GM18498 (cell line): ENCODE measurements at regions not wholly inside any gene's neighbourhood (a gene's known extent, or its start where the extent isn't known, plus 50 kb on each side); places are given as distances from the start of the nearest gene placed in this dataset.

Source experiments
- ATAC-seq: cut with Tn5 transposase; IDR thresholded peaks from one replicate; pipeline ENCODE4 v1.9.1; 2021; ENCODE audit warnings: mild to moderate bottlenecking, moderate library complexity; ENCODE audit not compliant: unreplicated experiment

DNA sequence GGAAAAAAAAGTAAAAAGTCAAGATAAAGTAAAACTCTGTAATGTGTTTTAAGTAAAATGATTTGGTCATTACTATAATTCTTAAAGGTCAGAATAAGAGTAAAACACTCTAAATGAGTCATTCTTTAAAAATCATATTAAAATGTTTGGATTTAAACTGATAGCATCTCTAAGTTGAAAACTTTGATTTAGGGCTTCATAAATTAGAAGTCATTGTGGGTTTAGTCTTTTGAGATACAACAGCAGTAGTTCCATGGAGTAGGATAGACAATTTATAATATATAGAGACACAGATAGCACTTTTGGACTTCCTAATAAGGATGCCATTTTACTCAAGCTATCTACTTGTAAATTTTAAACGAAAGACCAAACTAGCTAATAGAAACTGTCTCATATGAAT, 77.1 kb upstream of the PABPC4L start:
- ATAC-seq = no peak

DNA sequence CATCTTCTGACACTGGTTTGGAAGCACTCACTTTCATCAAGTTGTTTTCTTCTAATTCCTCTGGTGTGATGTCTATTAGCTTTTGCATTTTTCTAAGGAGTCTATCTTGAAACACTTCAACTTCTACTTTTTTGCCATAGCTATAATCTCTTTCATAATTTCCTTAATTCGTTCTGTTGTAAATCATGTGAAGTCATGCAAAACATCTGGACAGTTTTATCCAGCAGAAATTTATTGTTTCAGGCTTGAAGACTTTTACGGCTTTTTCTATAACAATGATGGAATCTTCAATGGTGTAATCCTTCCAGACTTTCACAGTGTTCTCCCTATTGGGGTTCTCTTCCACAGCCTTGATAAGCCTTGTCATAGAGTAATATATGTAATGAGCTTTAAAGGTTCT, 74.9 kb upstream of the PABPC4L start:
- ATAC-seq = no peak

DNA sequence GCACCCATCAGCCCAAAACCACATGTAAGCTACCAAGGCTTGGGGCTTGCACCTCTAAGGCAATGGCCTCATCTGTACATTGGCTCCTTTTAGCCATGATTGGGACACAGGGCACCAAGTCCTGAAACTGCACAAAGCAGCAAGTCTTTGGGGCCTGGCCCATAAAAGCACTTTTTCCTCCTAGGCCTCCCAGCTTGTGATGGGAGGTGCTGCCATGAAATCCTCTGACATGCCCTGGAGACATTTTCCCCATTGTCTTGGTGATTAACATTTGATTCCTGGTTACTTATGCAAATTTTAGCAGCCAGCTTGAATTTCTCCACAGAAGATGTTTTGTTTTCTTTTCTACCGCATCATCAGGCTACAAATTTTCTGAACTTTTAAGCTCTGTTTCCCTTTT, 58.5 kb upstream of the PABPC4L start:
- ATAC-seq = no peak
